OCI-LY3 (cell line): ENCODE measurements at regions not wholly inside any gene's neighbourhood (a gene's known extent, or its start where the extent isn't known, plus 50 kb on each side); places are given as distances from the start of the nearest gene placed in this dataset.

Source experiments
- H2AFZ ChIP-seq: fragments of 200-600, 300-600 bp; shearing (Covaris generic); 2 replicates; pipeline ENCODE4 v1.6.0; 2014; ENCODE audit warnings: antibody characterized with exemption, low read depth, low read length
- H3K27ac ChIP-seq: fragments of 200-600, 300-600 bp; sonication (generic); 2 replicates; pipeline ENCODE4 v1.5.1; 2014; ENCODE audit warnings: mild to moderate bottlenecking, low read length, moderate library complexity, mixed read lengths
- H3K27me3 ChIP-seq: fragments of 200-600, 300-600 bp; sonication (generic); 2 replicates; pipeline ENCODE4 v1.6.1; 2014; ENCODE audit warnings: low read depth, low read length, mixed read lengths
- H3K36me3 ChIP-seq: fragments of 200-600, 300-600 bp; sonication (generic); replicated peaks from 2 replicates; pipeline ENCODE3; 2014; ENCODE audit warnings: low read depth, low read length, mixed read lengths
- H3K4me1 ChIP-seq: fragments of 300-600, 200-600 bp; sonication (generic); 2 replicates; pipeline ENCODE4 v1.6.1; 2014; ENCODE audit warnings: low read length, mixed read lengths
- H3K4me2 ChIP-seq: fragments of 200-600, 300-600 bp; sonication (generic); 2 replicates; pipeline ENCODE4 v1.6.1; 2014; ENCODE audit warnings: low read length, mixed read lengths
- H3K4me3 ChIP-seq: fragments of 300-600, 200-600 bp; sonication (generic); 2 replicates; pipeline ENCODE4 v1.5.1; 2014; ENCODE audit warnings: antibody characterized with exemption, mild to moderate bottlenecking, low read length, moderate library complexity
- H3K79me2 ChIP-seq: fragments of 300-600, 200-600 bp; shearing (Covaris generic); 2 replicates; pipeline ENCODE4 v1.6.1; 2014; ENCODE audit warnings: mild to moderate bottlenecking, low read length, mixed read lengths
- H3K9ac ChIP-seq: fragments of 300-600, 200-600 bp; shearing (Covaris generic); 2 replicates; pipeline ENCODE4 v1.6.0; 2014; ENCODE audit warnings: mild to moderate bottlenecking, low read length, moderate library complexity
- H3K9me3 ChIP-seq: fragments of 200-600, 300-600 bp; shearing (Covaris generic); 2 replicates; pipeline ENCODE4 v1.6.1; 2014; ENCODE audit warnings: low read length, mixed read lengths; ENCODE audit not compliant: insufficient read depth
- H4K20me1 ChIP-seq: fragments of 200-600, 300-600 bp; sonication (generic); 2 replicates; pipeline ENCODE4 v1.6.1; 2016; ENCODE audit warnings: low read length, mixed read lengths; ENCODE audit not compliant: insufficient read depth
- CTCF ChIP-seq: fragments of 200-600, 300-600 bp; sonication (generic); IDR thresholded peaks from 2 replicates; pipeline ENCODE4 v1.5.1; 2014; ENCODE audit warnings: antibody characterized with exemption, low read length, low read depth
- EZH2phosphoT487 ChIP-seq: fragments of 200-600 bp; shearing (Covaris generic); IDR thresholded peaks from 2 replicates; pipeline ENCODE4 v1.6.1; 2018; ENCODE audit warnings: antibody characterized with exemption, mixed run types, low read depth

GRCh38 chr14:84671776-84672175 is 858.2 kb upstream of the FLRT2 start:
- no peaks in the 10 kb centered on the region for H4K20me1 ChIP-seq
- H3K27ac ChIP-seq = no peak overlapping the region
- H3K9me3 ChIP-seq = no peaks in the 10 kb centered on the region
- TF ChIP-seq EZH2phosphoT487 (no peak), CTCF (no peak)
- H3K4me3 ChIP-seq = no peak overlapping the region
- no peaks in the 10 kb centered on the region for H3K79me2 ChIP-seq
- no peaks in the 10 kb centered on the region for H3K36me3 ChIP-seq
- no peaks in the 10 kb centered on the region for H3K4me1 ChIP-seq
- H2AFZ ChIP-seq = no peak overlapping the region
- no peaks in the 10 kb centered on the region for H3K27me3 ChIP-seq
- H3K9ac ChIP-seq = no peak overlapping the region
- H3K4me2 ChIP-seq = no peak overlapping the region

GRCh38 chr14:84674636-84675035 is 855.3 kb upstream of the FLRT2 start:
- Histone ChIP-seq H3K4me2 (no peak overlapping the region), H3K4me3 (no peak overlapping the region), H3K27ac (no peak overlapping the region), H3K79me2 (no peaks in the 10 kb centered on the region), H3K27me3 (no peaks in the 10 kb centered on the region), H3K9ac (no peak overlapping the region), H3K9me3 (no peaks in the 10 kb centered on the region), H3K36me3 (no peaks in the 10 kb centered on the region), H4K20me1 (no peaks in the 10 kb centered on the region), H2AFZ (no peak overlapping the region), H3K4me1 (no peaks in the 10 kb centered on the region)
- TF ChIP-seq EZH2phosphoT487 (no peak), CTCF (no peak)

- Histone ChIP-seq H3K4me3 (no peak overlapping the region), H3K27ac (no peak overlapping the region), H2AFZ (no peak overlapping the region), H3K4me2 (no peak overlapping the region), H4K20me1 (no peaks in the 10 kb centered on the region), H3K36me3 (no peaks in the 10 kb centered on the region), H3K27me3 (no peaks in the 10 kb centered on the region), H3K9ac (no peak overlapping the region), H3K9me3 (no peaks in the 10 kb centered on the region), H3K4me1 (no peaks in the 10 kb centered on the region), H3K79me2 (no peaks in the 10 kb centered on the region)
- TF ChIP-seq CTCF (no peak), EZH2phosphoT487 (no peak)
Observed at GRCh38 chr14:84686550-84686949, 843.4 kb upstream of the FLRT2 start.

GRCh38 chr14:84688297-84689025 is 841.5 kb upstream of the FLRT2 start:
- no peaks in the 10 kb centered on the region for H3K79me2 ChIP-seq
- H3K27me3 ChIP-seq = no peaks in the 10 kb centered on the region
- H2AFZ ChIP-seq = no peak overlapping the region
- no peaks in the 10 kb centered on the region for H3K36me3 ChIP-seq
- no peak overlapping the region for H3K4me3 ChIP-seq
- H3K4me2 ChIP-seq = no peak overlapping the region
- H3K4me1 ChIP-seq = no peaks in the 10 kb centered on the region
- no peak overlapping the region for H3K27ac ChIP-seq
- H4K20me1 ChIP-seq = no peaks in the 10 kb centered on the region
- H3K9ac ChIP-seq = no peak overlapping the region
- H3K9me3 ChIP-seq = no peaks in the 10 kb centered on the region
- TF ChIP-seq CTCF = no peak
- no peak for TF ChIP-seq EZH2phosphoT487
